SHP77 treated with DMSO at 0.1 percent for 48 hours (cell line): ENCODE measurements at regions not wholly inside any gene's neighbourhood (a gene's known extent, or its start where the extent isn't known, plus 50 kb on each side); places are given as distances from the start of the nearest gene placed in this dataset.

ENCODE experiments used
- DNase-seq: peaks from one replicate; lab custom pipeline; 2025; lab: John Stamatoyannopoulos, UW

- DNase-seq, result no peak
These were observed 192.0 kb downstream of the PIK3R1 start for GRCh38 chr5:68407311-68408239.

DNA sequence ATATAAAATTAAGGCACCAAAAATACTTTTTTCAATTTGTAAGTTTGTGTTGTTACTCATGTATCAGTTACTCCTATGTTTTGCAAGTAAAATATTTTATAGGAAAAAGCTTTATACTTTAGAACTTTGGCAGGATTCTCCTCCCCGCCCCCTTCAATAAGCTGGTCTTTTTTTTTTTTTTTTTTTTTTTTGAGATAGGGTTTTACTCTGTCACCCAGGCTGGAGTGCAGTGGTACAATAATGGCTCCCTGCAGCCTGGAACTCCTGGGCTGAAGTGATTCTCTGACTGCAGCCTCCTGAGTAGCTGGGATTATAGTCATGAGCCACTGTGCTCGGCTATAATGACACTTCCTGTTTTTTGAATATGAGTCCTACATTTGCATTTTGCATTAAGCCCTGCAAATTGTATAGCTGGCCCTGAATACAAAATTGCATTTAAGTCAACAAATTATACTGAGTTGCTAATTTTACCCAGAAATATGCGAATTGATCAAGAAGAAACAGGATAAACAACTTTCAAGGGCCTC lies 192.9 kb downstream of the PIK3R1 start:
- no peak for DNase-seq

DNA sequence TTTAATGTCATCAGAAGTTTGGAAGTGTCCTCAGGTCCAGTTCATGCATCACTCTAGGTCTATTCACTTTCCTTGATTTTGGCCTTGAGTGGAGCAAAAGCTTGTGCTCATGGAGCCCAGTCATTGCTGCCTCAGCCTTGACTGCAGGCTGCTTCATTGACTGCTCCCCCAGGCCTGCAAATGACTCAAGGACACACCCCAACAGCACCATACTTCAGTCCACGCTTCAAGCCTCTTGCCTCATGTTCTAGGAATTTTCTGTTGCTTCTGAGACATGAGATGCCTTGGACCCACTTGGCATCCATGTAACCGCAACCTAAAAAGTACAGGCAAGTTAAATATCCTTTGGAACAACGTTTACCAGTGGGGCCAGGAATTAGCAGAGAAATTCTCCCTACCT lies 193.7 kb downstream of the PIK3R1 start:
- DNase-seq, result no peak

DNA sequence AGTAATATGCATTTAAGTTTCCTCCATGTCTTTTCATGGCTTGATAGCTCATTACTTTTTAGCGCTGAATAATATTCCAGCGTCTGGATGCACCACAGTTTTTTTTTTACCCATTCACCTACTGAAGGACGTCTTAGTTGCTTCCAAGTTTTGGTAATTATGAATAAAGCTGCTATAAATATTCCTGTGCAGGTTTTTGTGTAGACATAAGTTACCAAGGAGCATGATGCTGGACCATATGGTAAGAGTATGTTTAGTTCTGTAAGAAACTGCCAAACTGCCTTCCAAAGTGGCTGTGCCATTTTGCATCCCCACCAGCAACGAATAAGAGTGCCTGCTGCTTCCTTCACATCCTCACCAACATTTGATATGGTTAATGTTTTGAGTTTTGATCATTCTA lies 195.6 kb downstream of the PIK3R1 start:
- DNase-seq, result no peak

- no peak for DNase-seq
These were observed 199.9 kb downstream of the PIK3R1 start for GRCh38 chr5:68415177-68416085.

GRCh38 chr5:68416714-68417113 lies 201.2 kb downstream of the PIK3R1 start:
- DNase-seq, result no peak

- no peak for DNase-seq
These were observed 202.6 kb downstream of the PIK3R1 start for GRCh38 chr5:68418201-68418600.

GRCh38 chr5:68418680-68419079 lies 203.1 kb downstream of the PIK3R1 start:
- no peak for DNase-seq

GRCh38 chr5:68419081-68419636 lies 203.6 kb downstream of the PIK3R1 start:
- DNase-seq, result no peak

DNA sequence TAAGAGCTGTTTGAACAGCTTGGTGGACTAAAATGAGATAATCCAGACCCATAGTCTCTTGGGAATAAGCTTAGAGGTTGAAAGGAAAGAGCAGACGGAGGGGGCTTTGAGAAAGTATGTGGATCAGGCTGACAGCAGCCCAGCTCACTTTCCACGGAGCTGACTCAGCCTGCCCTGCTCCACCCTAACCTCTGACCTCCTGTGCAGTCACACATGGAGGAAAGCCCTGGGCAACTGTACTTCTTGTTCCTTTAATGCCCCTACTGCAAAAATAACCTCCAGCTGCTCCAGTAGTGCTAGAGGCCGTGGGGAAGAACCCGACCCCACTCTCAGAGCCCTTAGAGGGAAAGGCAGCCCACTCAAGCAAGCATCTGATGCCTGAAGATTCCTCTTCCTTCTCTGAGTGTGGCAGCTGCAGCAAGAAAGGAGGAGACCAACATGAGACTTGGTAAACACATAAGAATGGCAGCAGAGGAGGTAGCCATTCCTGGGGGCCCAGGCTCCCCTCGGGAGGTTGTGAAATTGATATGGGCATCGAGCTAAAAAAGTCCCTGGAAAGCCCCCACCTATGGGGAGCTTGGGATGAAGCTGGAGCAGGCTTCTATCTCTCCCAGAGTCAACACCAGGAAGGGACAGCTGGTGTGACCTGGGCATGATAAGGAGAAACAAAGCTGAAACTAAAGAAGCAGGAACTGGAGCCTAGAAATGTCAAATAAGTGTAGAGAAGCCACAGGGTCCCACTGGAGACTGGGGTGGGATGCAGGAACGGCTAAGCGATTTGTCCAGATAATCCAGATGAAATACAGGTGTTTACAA lies 204.3 kb downstream of the PIK3R1 start:
- DNase-seq, result no peak

DNA sequence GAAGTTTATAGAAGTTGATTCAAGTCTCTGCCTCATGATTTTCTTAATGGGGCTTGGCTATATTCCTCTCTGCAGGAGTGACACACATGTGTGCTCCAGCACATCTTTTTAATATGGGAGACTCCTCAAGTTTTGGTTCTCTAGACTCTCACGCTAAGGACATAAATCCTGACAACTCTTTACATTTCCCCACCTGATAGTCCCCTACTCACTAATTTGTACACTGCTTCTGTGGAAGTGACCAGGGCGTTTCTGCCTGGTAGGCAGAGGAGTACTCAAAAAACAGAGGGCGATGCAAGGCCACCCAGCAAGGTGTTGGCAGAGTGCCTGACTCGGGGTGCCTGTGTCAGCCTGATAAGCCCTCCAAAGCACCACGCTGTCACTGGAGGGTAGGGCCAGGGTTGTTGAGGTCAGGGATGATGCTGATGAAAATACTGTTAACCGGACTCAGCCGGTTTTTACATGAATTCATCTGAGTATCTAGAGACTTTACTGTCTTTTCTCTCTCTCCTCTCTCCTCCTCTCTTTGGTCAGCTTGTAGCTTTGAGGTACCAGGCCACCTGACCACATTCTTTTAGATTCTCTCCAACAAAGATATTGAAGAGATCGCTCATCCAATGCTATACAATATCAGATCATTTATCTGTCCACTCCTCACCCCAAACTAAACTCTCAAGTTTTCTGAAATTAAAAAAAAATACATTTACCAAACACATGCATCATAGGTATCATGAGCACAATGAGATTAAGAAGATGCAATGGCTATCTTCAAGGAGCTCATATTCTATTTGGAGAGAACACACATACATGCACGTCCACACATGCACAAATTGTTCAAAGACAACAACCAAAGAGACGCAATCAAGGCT lies 205.2 kb downstream of the PIK3R1 start:
- DNase-seq, result no peak

- DNase-seq, result no peak
These were observed 206.1 kb downstream of the PIK3R1 start for GRCh38 chr5:68421485-68422220.

DNA sequence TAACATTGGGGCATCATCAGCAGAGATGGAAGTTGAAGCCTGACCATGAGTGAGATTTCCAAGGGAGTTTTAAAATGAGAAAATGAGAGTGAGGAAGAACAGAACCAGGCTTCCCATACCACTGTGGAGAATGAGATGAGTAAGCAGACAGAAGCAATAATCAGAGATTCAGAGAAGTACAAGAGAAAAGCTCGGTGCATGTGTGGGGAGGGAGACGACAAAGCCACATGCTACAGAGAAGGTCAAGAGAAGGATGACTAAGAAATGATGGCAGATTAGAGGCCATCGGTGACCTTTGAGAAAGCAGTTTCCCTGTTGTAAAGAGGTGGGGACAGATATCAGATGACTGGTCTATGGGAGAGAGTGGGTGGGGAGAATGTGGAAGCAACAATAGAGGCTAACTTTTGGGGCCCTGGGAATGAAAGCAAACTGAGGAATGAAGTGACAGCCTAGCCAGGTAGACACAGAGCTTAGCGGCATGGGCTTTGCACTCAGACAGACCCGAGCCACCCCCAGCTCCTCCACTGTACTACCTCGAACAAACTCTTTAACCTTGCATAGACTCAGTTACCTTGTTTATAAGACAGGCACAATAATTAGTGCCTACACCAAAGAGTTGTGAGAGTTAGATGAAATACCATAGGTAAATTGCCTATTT lies 207.7 kb downstream of the PIK3R1 start:
- no peak for DNase-seq

- DNase-seq, result no peak
These were observed 209.4 kb downstream of the PIK3R1 start for GRCh38 chr5:68424799-68425537.

DNA sequence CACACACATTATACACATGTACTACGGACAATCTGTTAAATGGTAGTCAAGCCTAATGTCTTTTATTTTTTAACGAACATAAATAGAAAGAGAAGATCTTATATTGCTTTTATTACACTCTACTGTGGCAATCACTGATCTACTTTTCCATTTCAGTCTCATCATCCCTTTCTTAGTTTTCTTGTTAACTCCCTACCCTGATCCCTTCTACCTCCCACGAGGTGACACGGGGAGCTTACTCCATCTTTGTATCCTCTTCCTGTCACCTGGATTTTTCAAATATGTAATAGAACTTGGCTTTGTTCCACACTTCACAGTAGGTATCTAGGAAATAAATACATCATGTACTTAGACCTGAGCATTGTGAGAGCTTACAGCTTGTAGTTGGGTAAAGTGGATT lies 211.0 kb downstream of the PIK3R1 start:
- no peak for DNase-seq

GRCh38 chr5:68428231-68428811 lies 212.8 kb downstream of the PIK3R1 start:
- DNase-seq, result no peak

DNA sequence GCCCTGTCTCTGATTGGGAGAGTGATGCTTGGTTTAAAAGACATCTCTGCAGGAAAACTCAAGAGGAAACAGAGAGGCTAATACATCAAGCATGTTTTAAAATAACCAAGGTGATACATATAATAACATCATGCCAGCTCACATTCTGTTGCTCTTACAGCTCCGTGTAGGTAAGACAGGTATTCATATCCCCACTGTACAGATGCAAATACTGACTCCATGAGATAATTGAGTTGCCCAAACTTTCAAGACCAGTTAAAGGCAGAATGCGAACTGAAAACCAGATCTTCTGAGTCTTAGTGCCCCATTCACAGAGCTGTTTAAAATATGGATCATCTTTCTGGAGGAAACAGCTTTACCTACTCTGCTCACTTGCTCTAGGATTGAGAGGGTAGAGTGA lies 214.0 kb downstream of the PIK3R1 start:
- DNase-seq, result no peak

DNA sequence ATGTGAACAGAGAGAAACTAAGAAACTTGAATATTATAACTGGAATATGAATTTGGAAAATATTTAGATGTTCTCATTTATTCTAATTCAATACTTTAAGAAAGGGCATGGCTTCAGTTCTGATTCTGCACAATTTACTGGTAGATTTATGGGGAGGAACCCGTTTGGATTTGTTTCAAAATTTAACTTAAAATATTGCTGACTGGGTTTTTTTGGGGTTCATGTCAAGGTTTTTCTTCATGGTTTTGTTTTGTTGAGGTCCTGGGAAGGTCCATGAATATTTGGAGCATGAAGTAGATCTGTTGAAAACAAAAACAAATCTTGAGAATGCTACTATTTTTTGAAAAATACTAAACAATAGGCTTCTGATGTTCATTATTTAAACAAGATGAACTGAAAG lies 214.7 kb downstream of the PIK3R1 start:
- DNase-seq, result no peak
